Tongue (tissue), 1 donor: ENCODE measurements at regions not wholly inside any gene's neighbourhood (a gene's known extent, or its start where the extent isn't known, plus 50 kb on each side); places are given as distances from the start of the nearest gene placed in this dataset.
A peak's percentile ranks its signal among the peaks of the same experiment; 100 is the strongest.
"Not testable (repeated sequence)": the region's sequence is repeated elsewhere in the genome, so short reads cannot be mapped to it uniquely, and the experiment has no call there.

Source experiments
- DNase-seq: peaks from one replicate; pipeline ENCODE4 v3.0.0-alpha.2; 2015

DNA sequence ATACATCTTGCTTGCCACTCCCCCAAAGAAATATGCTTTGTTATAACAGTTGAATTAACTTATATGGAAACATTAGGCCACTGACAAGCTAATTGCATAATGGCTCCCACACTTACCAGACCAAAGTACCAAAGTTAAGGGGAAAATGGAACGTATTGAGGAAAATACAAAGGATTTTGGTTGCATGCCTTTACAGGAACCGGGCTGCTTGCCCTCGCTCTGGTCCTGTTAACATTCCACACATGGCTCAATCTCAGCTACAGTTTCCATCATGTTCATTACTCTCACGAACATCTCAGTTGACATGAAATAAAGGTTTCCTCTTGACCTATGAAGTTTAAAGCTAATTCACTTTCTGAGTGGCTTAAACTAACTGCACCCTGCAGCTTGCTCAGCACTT, 220.7 kb upstream of the RXFP2 start:
- DNase-seq: no peak

DNA sequence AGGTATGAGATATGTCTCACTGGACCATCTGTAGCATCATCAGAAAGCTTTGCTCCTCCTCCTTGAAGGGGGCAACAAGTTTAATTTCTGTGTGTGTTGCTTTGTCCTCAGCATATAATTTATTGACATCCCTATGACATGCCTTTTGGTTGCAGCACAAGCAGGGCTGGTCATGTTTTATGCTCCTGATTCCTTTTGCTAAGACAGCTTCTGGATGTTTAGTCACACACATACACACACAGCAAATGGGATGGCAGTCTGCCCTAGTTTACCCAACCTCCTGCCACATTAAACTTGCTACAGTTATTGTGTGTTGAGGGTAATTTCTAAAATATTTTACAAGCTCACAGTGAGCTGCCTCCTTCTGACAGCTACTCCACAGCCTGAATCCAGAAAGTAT, 217.9 kb upstream of the RXFP2 start:
- DNase-seq: no peak

DNA sequence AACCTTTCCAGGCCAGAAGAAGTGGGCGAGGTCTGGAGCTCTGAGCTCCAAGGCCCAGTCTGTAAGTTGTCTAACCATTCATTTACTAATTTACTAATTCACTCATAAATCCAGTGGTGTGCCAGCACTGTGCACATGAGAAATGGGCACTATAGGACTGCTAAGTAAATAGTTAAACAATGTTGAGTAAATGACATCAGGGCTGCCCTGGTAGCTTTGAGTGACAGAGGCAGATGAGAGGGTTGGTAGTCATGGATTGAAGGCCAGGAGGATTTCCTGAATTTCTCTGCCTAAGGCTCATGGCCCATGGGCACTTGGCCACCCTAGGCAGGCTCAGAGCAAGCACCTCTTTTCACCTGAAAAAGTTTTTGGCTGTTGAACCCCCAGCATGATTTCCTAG, 216.9 kb upstream of the RXFP2 start:
- DNase-seq: peak; percentile 46

DNA sequence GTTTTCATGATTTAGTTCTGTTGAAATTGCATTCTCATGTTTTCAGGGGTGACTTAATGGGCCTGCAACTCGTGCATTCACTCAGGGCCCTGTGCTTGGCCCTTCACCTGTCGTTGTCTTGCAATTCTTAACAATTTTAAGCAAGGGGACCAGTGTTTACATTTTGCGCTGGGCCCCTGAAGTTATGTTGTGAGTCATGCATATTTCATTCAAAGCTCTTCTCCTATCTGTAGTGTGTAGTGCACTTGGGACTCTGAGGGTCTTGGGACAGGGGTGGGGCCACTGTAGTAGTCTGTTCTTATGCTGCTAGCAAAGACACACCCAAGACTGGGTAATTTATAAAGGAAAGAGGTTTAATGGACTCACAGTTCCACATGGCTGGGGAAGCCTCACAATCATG, 211.2 kb upstream of the RXFP2 start:
- DNase-seq: no peak

DNA sequence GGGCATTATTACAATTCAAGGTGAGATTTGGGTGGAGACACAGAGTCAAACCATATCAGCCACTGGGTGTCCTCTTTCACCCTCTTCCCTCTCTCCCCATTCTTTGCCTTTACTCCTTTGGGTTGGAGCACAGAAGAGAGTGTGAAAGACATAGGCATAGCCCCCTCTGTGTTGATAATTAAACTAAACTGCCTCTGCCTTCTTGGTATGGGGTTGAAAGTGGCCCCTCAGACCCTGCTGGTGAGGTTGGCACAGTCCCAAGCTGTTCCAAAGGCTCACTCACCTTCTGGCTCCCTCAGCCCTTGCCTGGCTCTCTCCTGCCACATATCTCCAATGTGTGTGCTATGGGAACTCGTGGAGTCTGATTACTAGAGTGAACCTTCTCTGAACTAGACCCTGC, 210.6 kb upstream of the RXFP2 start:
- no peak for DNase-seq

DNA sequence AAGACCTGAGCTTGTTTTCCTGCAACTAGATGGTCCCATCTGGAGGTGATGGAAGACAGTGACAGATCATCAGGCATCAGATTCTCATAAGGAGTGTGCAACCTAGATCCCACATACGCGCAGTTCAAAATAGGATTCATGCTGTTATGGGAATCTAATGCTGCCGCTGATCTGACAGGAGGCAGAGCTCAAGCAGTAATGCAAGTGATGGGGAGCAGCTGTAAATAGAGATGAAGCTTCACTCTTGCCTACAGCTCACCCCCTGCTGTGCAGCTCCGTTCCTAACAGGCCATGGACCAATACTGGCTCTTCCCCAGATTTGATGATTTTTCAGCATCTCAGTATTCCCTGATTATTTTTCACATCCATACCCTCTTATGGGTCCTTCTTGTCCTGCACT, 208.4 kb upstream of the RXFP2 start:
- DNase-seq: no peak

DNA sequence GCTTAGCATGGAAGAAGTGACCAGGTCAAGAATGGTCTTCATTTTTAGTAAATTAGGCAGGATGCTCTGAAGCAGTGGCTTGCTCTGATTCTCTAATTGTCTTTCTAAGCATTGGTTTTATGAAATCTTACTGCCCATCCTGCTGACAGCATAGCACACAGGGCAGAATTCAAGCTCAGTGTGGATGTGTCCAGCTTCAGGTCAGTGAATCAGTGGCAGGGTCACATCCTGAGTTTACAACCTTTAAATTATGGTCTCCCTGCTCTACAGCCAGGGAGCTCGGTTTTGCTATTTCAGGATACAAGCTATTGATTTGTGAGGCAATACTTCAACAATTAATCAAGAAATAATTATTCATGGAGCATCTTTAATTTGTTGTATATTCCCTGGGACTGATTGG, 202.3 kb upstream of the RXFP2 start:
- DNase-seq: no peak

DNA sequence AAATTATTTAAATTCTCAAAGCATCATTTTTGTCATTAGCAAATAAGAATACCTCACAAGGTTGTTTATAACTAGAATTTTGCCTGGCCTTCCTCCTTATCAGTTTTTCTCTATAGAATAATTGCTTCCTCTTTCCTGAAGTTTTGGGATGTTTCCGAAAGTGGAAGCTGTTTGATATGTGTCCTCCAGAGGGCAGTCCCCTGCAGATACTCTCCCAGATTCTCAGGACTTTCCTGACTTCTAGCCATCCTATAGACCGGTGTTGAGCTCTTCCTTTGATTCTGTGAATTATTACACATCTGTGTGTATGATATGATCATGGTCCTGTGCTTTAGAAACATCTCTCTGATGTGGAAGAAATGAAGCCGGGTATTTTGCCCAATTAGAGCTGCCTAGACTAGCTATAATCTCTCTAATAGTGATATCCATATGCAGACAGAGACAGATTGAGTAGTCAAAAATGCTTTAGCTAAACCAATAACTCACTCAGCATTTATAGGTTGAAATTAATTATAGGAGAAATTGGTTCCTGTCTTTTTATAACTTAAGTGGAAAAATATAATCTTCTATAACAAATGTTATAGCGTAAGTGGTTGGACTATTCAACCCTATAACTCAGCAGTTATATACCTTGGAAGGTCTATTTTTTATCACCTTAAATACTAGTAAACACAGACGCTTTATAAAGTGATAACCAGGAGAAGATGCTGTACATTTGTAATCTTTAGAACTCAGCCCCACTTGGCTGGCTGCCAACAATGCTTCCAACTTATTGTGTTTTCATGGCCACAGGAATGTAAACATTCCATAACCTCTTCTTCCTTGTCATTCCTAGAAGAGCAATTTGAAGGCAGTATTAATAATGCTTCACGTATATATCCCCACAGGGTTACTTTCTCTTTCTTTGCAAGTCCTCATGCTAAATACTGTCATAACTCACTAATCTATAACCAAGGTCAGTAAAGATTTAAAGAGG, 201.0 kb upstream of the RXFP2 start:
- no peak for DNase-seq

DNA sequence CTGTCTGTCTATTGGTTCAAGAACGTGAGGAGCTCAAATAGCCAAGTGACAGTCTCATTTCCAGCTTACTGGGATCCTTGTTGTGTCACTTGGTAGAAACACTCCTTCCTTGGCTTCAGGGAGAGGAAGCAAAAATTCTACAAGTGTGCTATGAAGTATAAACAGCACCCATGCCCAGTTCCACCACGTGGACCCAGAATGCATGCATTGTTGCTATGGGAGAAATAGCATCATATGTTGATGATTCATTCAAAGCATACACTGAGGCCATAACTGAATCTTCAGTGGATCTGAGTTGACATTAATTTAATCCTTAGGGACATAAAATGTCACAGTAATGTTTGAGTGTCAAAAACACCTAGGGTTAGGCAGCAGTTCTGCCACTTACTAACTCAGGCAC, 199.0 kb upstream of the RXFP2 start:
- DNase-seq: no peak

DNA sequence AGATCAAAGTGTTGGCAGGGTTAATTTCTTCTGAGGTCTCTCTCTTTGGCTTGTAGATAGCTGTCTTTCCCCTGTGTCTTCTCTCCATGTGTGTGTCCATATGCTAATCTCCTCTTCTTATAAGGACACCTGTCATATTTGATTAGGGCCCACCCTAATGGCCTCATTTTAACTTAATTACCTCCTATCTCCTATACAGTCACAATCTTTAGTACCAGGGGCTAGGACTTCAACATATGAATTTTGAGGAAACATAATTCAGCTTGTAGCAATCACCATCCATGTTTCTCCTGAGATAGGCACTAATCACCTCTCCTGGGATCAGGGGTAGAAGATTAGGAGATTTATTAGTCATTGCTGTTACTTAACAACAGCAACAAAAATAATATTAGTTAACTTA, 196.1 kb upstream of the RXFP2 start:
- DNase-seq: no peak

DNA sequence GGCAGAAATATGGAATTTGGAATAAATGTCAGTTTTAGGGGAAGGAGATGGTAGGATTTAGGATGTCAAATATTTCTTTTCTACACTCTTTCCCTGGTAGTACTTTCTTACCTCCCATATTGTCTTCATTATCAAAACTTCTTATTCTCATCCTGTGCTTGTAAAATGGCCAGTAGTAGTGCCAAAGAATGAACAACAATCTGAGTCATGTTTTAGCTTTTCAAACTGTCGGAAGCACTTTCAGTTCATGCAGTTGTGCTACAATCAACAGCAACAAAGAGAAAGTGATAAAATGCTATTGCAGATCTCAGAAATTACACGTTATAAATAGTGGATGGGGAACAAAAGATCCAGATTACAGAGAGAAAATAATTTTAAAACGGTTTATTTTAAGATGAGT, 193.7 kb upstream of the RXFP2 start:
- no peak for DNase-seq

DNA sequence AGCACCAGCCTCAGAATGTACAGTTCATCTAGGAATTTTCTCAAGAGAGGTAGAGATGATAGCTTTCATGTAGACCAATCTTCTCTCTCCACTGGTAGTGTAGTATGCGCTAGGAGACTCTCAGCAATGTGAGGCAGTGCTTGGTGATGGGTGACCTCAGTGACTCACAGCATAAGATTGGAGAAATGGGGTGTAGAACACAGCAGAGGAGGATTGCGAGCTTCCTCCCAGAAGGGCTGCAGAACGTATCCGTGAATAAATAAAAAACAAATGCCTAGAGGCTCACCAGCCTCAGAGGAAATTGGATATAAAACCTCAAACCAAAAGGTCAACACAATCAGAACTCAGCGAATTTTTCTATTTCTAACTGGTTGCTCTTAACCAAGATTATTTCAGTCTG, 182.9 kb upstream of the RXFP2 start:
- no peak for DNase-seq

DNA sequence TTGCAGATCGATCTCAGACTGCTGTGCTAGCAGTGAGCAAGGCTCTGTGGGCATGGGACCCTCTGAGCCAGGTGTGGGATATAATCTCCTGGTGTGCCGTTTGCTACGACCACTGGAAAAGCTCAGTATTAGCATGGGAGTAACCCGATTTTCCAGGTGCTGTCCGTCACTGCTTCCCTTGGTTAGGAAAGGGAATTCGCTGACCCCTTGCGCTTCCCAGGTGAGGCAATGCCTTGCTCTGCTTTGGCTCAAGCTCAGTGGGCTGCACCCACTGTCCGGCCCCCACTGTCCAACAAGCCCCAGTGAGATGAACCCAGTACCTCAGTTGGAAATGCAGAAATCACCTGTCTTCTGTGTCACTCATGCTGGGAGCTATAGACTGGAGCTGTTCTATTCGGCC, 155.1 kb upstream of the RXFP2 start:
- not testable (repeated sequence) for DNase-seq

DNA sequence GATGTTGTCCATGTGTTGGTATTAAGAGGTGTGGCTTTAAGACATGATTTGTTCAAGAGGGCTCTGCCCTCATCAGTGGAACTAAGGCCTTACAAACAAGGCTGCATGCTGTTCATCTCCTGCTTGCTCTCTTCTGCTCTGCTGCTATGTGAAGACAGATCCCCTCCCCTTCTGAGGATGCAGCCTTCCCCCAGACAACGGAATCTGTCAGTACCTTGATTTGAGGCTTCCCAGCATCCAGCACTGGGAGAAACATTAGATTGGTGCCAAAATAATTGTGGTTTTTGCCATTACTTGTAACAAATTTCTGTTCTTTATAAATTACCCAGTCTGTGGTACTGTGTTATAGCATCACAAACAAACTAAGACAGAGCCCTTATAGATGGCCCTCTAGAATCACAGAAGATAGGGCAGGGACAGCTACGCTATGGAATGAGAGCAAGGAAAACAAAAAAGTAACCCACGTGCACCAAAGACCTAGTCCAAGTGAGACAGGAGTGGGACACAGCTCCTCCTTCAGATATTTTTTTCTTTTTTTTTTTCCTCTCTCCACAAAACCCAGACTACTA, 151.5 kb upstream of the RXFP2 start:
- DNase-seq: peak; percentile 41

DNA sequence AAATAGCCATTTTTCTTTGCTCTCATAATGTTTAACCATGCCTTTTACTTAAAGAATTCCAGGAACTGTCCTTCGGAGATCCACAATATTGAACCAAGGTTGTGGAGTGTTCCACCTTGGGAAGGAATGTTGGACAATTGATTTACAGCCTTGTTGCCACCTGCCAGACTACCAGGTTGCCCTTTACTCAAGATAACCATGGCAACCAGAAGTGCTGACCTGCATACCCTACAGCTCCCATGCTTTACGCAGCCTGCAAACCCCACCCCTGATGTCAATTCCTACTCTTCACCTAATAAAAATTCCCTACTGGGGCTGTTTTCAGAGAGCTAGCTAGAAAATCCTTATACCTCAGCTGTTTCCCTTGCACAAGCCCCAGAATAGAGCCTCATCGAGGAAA, 151.0 kb upstream of the RXFP2 start:
- no peak for DNase-seq

DNA sequence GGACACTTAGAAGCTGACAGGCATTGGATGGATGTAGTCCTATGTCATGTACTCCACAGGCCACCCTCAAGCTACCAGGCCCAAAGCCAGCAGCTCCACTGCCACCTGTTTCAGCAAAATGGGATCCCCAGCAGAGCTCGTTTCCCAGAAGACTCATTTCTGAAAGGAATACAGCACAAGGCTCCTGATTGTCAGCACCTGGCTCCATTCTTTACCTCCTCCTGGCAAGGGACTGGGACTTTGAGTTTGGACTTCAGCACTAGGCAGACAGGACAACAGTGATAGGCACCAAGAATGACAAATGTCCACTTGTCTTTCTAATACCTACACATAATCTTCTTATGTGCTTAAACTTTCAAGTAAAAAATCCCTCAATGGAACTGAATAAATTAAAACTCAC, 150.4 kb upstream of the RXFP2 start:
- no peak for DNase-seq

DNA sequence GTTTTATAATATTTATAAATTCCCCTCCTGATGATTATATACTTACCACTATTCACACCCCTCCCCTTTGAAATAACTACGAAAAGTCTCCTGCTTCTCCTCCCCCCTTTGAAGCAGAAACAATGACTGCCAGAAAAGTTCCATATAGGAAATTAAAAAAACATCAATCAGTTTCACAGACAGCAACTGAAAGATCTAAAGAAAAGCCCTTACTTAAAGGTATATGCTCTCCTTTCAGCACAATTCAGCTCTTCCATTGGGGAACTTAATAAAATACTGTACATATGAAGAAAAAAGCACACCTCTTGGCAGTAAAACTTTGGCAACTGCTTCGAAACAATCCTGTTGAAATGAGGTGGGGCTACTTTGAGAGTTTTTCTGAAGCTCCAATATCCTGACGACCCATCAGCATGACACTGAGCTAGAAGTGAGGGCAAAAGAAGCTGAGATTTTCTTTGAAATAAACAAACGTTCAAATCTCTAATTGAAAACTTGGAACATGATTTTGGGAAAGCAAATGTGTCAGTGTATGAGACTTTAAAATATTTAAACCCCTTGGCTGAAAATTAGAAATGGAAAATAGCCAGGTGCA, 147.6 kb upstream of the RXFP2 start:
- peak; percentile 40 for DNase-seq

DNA sequence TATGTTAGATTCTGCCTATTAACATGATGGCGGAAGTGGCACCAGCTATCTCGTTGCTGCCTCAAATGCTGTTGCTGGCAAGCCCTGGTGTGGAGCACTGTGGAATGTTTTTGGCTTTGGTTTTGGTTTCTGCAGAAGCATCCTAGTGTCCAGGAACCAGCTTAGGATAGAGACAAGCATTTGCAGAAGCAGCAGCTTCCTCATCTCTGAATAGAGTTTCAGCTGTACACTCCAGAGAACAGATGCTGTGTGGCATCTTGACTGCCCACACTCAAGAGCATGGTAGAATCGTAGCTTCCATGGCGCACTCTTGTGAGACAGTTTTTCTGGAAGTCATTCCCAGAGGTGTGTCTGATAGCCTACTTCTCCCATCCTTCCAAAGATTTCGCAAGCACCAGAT, 145.3 kb upstream of the RXFP2 start:
- DNase-seq: no peak

DNA sequence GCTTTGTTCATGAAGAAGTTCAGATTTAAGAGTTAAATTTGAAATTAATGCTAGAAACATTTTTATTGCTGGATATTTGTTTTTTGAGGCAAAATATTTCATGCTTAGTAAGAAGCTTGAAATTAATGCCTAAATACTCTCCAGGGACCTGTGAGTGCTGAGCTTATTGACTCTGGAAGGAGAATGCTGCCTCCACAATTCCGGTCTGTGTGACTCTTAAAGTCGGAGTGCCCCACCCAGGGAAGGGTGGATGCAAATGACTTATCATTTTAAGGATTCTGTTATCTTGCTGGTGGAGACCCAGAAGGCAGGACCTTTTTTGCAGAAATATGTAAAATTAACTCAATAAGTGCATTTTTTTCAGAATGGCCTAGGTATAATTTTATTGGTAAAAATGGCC, 143.8 kb upstream of the RXFP2 start:
- DNase-seq: no peak

DNA sequence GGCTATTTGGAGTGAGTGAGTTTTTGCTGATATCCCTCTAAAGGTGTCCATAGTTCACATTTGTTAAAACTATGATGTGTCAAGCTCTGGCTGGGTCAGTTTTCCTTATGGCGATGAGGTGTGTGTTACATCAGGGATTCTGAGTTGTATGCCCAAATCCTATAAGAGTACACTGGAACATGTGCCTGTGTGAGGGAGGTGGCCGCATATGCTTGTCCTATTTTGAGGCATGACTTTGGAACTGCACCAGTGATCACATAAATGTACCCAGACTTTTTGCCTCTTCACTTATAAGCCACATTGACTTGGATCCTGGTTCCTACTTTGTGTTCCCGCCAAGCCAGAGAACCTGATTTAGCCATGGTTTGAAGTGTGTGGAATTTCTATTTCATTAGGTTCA, 140.3 kb upstream of the RXFP2 start:
- DNase-seq: no peak

DNA sequence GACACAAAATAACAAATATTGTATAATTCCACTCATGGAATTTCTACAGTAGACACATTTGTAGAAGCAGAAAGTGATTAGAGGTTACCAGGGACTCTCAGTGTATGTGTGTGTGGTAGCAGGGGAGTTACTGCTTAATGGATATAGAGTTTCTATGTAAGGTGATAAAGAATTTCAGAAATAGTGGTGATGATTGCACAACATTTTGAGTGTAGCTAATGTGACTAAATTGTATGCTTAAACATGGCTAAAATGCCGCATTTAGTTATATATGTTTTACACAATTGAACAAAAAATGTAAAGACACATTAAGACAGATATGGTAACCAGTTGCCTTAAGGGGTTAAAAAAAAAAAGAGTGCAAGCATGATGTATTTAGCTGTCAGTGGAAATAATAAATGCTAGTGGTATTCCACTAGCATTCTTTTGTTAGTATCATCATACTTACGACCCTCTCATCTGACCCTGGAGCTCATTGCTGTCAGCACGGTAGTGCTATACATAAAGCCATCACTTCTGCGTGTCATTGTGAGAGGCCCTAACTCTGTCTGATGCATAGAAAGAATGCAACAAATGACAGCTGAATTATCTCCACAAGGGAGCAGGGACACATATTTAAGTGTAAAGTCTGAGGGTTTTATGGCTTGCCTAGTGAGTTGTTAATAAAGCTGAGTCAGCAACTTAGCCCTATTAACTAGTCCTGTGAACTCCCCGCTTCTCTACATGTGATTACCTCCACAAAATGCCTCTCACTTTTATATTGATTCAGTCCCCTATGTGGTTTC, 134.1 kb upstream of the RXFP2 start:
- DNase-seq: no peak

DNA sequence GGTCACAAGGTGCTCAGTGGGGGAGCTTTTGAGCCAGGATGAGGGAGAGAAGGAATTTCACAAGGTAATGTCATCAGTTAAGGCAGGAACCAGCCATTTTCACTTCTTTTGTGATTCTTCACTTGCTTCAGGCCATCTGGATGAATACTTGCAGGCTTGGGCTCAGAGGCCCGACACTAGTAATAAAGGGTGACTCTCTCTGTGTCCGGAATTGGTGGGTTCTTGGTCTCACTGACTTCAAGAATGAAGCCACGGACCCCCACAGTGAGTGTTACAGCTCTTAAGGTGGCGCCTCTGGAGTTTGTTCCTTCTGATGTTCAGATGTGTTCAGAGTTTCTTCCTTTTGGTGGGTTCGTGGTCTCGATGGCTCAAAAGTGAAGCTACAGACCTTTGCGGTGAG, 131.8 kb upstream of the RXFP2 start:
- DNase-seq: not testable (repeated sequence)

DNA sequence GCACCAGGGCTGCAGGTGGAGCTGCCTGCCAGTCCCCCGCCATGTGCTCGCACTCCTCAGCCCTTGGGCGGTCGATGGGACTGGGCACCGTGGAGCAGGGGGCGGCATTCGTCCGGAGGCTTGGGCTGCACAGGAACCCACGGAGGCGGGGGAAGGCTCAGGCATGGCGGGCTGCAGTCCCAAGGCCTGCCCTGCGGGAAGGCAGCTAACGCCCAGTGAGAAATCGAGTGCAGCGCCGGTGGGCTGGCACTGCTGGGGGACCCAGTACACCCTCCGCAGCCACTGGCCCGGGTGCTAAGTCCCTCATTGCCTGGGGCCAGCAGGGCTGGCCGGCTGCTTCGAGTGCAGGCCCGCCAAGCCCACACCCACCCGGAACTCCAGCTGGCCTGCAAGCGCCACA, 130.5 kb upstream of the RXFP2 start:
- DNase-seq: not testable (repeated sequence)
